Kidney glomerular epithelial cell (primary cell): ENCODE measurements at regions not wholly inside any gene's neighbourhood (a gene's known extent, or its start where the extent isn't known, plus 50 kb on each side); places are given as distances from the start of the nearest gene placed in this dataset.

ENCODE experiments used
- DNase-seq: peaks from one replicate; lab custom pipeline; 2025; lab: John Stamatoyannopoulos, UW

DNA sequence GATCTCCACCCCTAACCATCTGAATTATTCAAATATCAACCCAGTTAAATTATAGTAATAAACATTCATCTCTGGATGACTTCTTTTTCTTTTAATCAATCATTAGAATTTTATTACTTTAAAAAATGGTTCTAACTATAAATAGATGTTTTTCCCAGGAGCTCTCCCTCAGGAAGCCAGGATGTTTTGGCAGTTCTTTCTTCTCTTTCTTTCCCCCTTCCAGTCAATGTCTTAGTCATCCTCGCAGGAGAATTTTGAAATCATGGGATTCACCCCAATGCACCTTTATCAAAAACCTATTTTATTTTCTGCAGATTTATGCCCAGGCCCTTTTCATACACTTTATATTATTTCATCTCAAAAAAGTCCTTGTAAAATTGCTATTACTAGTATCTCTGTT, 711.6 kb downstream of the CDH11 start:
- no peak for DNase-seq

DNA sequence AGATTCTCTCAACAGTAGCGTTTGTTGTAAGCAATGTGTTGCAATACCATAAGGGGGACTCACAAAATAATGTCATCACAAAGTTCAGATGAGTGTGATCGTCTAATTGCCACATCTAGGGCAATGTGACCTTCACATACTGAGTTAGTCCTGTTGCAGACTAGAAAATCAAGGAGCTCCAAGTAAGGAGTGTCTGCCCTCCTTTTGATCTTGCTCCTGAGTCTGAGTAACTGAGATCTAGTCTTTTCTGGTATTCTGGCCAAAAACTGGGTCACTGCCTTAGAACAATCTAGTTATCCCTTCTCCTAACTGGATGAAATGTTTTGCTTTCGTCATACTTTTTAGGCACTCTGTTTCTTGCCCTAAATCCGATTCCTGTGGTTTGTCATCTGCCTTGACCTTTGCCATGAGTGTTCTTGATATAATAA, 712.1 kb downstream of the CDH11 start:
- DNase-seq: no peak

DNA sequence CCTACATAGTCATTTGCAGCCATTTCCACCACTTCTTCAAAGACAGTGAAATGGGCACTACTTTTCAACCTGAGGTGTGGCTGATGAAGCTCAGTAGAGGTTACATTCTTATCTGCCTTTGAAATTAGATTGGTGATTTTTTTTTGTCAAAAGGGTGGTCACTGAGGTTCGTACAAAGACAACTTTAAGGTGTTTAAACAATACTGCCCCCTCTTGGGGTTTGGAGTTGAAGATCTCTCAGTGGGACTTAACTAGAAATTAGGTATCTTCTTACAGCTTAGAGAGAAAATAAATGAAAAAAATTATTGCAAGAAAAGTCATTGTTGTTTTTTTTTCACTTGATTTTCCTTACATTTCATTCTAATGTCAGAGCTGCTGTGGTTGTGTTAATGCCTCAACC, 713.2 kb downstream of the CDH11 start:
- no peak for DNase-seq

DNA sequence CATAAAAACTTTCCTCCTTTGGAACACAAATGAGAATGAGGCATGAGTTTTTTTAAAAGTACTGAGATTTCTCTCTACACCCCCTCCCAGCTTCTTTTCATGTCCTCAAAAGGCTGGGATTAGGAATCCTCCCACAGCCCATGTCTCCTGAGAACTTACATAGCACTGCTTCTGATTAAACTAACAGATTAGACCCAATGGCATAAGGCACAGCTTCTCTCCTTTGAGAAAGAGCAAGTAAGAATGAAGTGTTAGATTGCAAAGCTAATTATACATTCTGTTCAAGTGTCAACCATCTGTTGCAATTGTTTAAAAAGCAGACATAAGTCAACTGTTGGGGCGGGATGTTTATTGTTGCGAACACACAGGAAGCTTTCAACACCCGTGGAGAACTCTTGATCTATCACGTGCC, 715.1 kb downstream of the CDH11 start:
- no peak for DNase-seq

DNA sequence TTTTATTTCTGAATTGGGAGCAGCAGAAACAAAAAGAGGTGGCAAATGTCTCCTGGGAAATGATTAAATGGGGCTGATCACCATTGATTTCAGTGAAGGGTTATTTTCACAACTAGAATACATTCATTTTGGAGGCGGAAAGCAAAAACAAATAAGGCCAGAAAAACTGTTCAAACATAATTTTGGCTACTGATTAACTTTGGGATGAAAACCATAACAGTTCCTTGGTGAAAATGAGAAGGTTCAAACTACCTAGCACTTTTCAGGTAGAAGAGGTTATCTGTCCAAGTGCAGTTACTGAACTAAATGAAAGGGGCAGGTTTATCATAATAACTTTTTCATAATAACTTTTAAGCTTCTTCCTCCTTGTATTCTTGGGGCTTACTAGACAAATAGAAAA, 718.5 kb downstream of the CDH11 start:
- no peak for DNase-seq

DNA sequence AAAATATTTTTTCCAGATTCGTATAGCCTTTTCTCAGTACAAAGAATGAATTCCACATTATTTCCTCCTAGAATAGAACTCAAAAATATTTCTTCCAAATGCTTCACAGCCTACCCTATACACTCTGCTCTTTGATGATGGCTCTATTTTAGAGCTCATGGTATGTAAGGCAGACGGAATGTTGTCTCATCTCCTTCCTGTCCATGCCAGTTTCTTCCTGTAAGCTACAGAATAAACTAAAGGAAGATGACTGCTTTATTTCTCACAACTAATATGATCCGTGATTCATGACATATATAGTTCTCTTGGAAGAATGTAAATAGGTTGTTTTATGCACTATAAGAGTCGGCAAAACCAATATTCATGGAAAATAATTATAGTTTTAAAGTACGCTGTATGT, 723.1 kb downstream of the CDH11 start:
- DNase-seq: no peak

DNA sequence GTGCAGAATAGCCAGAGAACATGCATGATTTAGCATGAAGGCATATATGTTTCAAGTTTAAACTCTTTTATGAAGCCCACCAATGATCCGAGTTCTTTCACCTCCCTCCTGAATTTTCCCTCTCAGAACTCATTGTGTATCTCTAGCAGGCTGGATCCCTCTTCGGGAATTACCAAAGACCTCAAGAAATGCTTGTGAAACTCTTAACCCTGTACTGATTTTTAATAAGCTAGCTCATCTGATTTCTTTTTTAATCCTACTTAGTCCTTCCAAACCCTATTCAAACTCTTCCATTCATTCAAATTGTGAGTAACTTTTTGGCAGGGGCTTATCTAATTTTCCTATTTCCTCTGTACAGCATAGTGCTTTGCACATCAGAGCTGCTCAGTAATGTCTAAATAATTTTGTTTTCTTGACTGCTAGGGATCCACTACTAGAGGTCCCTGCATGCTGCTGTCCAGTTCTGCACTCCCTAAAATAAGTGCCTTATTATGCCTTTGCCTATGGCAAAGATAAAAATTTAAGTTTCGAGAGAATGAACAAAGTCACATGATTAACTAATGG, 723.8 kb downstream of the CDH11 start:
- DNase-seq: no peak

DNA sequence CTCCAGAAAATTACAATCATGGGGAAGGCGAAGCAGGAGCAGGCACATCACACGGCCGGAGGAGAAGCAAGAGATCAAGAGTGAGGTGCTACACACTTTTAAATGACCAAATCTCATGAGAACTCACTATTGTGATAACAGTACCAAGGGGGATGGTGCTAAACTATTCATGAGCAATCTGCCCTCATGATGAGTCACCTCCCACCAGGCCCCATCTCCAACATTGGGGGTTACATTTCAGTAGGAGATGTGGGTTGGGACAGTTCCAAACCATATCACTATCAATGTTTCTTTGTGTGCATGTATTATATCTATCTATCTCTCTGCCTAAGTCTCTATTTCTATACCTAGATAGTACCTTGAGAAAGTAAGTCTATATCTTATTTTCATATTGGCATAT, 724.8 kb downstream of the CDH11 start:
- DNase-seq: peak; percentile 8

DNA sequence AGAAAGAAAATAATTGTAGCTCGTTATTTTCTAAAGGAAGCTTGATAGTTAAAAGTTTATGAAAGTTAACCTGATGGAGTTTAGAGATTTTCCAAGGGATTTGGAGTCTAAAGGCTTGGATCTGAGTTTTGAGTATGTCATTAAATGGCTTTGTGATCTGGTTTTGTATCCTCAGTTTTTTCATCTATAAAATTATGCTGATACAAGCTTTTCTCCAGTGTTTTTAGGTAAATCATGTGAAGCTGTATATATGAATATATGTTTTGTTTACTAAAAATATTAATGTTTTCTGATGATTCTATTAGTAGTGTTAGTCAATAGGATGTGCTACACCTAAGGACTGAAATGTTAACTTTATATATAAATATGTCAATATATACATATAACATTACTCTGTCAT, 727.8 kb downstream of the CDH11 start:
- DNase-seq: no peak

DNA sequence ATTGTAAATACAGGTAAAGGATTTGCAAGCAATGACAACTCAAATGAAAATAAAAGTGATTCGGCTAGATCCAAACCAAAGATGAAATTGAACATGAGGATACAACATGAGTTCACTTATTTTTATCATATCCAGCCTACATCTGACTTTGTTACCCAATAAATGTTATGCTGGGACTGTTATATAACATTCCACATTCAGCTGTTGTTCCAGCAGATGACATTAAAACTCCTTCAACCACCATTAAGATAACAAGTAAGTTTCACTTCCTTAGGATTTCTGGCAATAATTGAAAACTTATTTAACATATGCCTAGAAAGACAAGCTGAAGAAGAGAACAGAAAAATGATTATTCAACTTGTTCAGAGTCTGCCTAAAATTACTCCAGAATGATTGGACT, 729.4 kb downstream of the CDH11 start:
- DNase-seq: no peak

DNA sequence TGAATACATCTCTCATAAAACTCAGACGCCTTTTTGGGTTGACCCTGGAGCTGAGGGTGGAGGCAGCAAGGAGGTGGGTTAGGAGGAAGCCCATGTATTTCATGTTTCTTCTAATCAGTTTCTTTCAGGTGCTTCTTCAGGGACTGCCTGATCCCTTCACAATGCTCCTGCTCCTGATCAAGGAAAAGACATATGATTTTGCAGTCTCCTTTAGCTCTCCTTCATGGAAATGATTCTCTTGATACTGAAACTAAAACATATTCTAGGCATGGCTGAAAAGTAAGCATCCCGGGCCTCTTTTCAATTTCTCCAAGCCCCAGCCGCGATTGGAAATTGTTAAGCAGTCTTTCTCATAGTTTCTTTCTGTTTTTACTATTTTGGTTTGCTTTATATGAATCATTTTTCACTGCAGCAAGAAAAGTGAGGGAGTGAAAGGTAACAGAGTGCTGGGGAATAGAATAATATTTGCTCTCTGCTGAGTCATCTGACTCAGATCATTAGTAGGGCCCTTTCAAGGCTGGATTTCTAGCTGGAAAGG, 730.7 kb downstream of the CDH11 start:
- peak; percentile 80 for DNase-seq

DNA sequence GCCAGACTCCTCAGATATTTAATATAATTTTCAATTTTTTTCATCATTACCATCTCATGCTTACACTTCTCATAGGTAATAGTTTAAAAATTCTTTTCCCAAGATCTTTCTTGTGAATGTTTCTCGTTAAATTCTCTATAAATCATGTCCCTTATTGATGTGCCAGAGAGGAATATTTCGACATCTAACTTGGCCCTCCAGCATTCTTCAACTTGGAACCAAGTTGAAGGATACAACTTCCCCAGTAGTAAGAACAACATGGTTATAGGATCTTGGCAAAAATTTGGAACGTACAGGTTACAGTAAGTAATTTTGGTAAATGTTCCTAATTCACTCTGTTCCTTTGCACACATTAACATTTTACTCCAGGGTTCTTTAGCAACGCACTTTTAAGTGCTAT, 731.8 kb downstream of the CDH11 start:
- DNase-seq: no peak

DNA sequence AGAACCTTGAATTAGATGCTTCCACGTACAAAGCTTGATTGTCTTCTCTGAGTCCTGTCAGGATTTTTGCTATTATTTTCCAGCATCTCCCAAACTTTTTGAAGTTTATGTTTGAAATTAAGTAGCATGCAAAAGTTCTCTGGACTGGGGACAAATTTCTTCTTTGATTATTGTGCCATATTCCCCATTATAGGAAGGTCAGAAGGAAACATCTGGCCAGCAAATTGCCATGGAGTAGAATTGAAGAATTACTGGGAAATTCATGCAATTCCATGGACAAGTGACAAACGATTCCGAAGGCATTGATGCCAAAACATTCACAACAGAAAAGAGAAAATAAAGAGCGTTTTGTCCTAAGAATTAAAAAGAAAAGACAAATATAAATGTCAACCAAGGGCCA, 737.2 kb downstream of the CDH11 start:
- DNase-seq: no peak

DNA sequence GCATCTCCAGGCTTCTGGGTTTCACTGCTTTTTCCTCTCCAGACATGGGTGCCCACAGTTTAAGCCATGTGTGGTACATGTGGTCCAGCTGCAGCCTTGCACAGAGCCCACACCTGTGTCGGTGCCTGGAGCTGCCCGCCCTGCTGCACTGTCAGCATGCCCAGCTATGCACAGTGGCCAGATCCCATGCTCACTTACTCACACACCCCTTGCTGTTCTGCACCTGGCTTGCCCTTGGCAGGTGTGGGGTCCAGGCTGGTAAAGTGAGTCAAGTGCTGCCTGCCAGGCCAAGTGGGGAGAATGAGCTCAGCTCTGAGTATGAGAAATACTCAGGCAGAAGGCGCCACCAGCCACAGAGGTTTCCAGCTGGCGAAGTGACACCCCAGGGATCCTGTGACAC, 739.9 kb downstream of the CDH11 start:
- DNase-seq: no peak

DNA sequence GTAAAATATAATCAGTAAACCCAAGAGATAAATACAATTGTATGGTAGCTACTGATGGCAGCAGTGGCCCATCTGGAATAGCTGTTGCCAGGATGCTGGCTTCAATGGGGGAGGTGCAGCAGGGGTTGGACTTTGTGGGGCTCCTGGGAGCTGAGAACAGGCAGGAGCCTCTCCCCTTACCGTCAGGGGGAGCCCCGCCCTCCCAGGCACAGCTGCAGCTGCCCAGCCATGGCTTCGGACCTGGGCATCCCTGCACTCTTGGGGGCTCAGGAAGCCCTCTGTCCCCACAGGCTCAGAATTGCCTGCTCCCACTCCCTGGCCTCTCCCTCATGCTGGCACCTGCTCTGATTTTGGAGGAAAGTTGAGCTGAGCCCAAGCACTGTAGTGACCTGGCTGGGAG, 741.1 kb downstream of the CDH11 start:
- no peak for DNase-seq

DNA sequence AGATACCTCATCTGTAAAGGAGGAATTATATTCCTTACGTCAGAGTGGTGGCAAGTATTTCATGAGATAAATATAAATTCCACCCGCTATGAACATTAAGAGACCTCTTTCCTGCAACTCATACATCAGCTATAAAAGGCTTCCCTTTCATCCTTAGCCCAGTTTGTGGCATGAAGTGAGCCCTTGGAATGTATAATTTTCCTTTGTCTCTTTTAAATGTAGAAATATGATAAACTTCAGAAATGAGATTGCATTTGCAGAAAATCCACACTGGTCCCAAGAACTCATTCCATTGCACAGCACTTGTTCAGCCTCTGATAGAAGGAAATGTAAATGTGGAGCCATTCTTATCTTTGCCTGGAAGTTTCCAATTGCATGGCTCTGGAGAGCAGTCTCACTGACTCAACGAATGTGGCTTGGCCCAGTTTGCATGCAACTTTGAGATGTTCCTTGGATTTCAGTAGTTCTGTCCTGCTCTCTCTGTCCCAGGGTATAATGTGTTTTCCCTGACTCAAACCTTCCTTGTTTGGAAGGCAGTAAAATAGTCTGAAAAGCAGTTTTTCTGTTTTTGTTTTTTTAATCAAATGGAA, 746.4 kb downstream of the CDH11 start:
- DNase-seq: no peak

DNA sequence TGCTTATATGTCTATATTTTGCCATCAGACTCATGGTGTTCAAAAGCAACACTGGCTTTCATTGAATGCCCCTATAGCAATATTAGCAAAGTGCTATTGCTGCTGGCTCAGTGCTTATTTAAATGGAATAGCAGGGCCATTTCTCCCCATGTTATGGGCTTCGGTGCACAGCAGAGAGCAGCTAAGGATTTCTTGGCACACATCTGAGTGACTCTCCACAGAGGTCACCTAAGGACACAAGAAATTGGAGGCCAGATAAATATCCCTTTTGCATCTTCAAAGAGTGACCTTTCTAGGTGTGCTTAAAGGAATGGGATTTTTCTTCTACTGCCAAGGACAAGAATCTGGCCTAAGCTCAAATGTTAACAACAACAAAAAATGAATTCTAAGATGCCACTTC, 751.8 kb downstream of the CDH11 start:
- no peak for DNase-seq

DNA sequence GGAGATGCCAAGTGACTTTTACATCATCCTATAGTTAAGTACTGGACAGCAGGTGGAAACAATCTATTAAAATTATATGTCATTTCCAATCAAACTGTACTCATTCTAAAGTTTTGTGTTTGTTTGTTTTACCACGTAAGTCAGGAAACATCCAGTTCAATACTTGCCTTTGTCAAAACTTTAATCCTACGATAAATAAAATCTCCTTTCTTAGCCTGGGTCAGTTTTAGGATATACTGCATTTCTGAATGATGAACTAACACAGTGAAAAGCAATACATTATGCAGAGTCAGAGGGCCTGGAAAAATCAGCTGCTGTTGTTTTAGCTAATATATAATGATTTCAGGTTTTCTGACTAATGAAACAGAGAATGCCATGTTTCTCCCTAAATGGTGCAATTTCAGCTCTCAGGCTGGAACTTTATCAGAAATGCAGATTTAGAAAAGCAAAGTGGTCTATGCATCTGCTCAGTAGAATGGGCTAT, 756.4 kb downstream of the CDH11 start:
- no peak for DNase-seq

DNA sequence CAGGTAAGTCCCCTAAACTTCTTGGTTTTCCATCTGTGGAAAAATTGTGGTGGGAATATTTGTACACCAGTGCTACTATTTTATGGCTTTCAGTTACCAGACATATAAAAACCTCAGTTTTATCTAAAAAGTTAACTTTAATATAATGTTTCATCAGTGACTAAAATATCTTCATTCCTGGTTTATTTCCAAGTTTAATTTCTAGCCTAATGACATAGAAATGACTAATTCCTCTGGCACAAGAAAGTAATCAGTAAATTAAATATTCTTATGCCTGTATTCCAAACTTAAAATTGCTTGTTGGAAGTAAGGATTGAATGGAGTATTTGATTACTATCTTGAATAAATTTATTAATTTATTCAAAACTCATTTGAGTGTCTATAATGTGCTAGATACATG, 757.0 kb downstream of the CDH11 start:
- DNase-seq: no peak

DNA sequence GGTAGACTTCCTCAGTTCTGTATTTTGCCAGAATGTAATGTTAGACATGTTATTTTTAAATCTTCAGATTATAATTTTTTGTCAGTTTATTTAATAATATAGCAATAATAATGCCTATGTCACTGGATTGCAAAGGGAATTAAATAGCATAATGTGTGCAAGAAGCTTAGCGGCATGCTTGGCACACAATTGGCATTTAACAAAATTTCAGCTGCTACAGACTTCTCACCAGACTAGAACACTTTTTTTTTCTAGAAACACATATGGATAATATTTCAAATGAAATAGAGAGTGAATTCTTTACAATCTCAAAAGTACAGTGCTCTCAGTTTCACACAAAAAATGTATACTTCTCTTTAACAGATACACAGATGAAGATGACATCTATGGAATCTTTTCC, 757.4 kb downstream of the CDH11 start:
- DNase-seq: no peak

DNA sequence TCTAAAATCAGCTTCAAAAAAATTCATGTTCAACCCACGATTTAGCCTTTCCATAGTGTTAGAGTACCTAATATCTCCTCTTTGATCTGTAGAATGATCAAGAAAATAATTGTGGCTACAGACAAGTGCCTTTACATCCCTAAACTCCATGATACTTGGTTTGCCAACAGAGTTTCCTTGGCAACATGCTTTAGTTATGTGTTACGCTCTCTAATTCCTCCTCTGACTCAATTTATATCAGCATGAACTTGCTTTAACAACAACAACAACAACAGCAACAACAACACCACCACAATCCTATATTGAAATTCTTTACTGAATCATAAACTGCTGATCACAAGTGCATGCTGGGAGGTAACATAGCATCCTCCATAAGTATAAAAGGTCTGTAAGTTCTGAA, 757.8 kb downstream of the CDH11 start:
- DNase-seq: no peak

DNA sequence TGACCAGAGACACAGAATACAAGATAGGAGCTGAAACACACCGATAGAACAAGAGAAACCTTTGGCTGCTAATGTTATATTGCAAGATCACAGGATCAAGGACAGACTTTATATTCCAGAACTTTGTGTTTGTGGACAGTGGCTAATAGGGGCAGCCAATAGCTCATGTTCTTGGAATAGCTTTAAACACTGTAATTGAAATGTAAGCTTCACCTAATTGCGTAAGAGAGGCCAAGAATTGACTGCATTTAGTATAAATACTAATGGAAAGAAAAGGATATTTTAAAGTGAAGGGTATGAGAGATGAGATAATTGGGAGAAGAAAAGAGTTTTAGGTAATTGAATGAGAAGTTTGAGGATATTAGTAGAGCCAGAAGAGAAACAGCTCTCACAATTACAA, 758.8 kb downstream of the CDH11 start:
- DNase-seq: no peak

DNA sequence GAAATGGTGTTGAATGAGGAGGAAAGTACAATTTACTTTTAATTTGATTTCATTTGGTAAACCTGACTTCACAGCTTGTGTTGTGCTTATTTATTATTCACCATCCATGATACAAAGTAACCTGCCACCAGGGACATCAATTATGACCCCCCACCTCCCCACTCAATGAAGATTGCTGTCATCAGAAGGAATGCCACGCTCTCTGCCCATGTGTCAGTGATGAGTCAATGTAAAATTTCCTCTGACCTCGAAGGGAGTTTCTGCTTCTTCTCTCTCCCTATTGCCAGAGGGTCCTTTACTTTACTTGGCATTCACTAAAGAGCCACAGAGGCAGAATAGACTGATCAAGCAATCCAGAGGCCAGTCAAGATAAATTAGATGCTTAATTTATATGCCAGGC, 759.7 kb downstream of the CDH11 start:
- DNase-seq: peak; percentile 78

DNA sequence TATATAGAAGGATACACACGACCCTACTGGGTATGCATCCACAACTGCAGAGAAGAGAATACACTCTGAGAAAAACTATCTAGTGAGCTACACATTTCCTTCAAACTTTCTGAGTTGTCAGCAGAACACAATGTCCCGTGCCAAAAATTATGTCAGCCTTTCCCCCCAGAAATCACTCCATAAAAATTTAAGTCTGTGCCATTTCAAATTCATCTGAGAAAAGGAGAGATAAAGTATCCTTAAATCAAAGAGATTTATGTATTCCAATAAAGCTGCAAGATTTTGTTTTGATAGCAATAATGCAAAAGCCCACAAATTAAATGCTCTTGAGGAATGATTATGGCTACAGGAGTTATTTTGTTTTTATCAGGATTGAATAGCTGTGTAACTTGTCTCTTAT, 760.1 kb downstream of the CDH11 start:
- no peak for DNase-seq
